Coronary artery (tissue), 2 donors: ENCODE measurements at regions not wholly inside any gene's neighbourhood (a gene's known extent, or its start where the extent isn't known, plus 50 kb on each side); places are given as distances from the start of the nearest gene placed in this dataset.

ENCODE experiments used
- DNase-seq: peaks from one replicate; pipeline ENCODE4 v3.0.0-alpha.2; 2017; ENCODE audit warnings: low spot score
- H3K27ac ChIP-seq, 2 donors: fragments of 200-600 bp; sonication (generic); one replicate each; pipeline ENCODE4 v1.5.1; 2016 to 2019
- H3K4me3 ChIP-seq: fragments of 200-600 bp; sonication (generic); 2 replicates; pipeline ENCODE4 v1.5.1; 2016; ENCODE audit warnings: mild to moderate bottlenecking, moderate library complexity
- CTCF ChIP-seq: fragments of 200-600 bp; sonication (generic); IDR thresholded peaks from one replicate; pipeline ENCODE4 v1.5.1; 2019; ENCODE audit warnings: antibody characterized with exemption

- no peak for DNase-seq
- Histone ChIP-seq H3K4me3 (no peak overlapping the region), H3K27ac (no peak overlapping the region)
- TF ChIP-seq CTCF: no peak
Observed at GRCh38 chr5:58018016-58018415, 441.9 kb downstream of the PLK2 start.

GRCh38 chr5:58016877-58017276 lies 443.0 kb downstream of the PLK2 start:
- TF ChIP-seq CTCF: no peak
- DNase-seq: no peak
- Histone ChIP-seq H3K27ac (no peak overlapping the region), H3K4me3 (no peak overlapping the region)

- DNase-seq: no peak
- TF ChIP-seq CTCF: no peak
- no peak overlapping the region for H3K4me3 ChIP-seq
Observed at GRCh38 chr5:58016358-58016757, 443.5 kb downstream of the PLK2 start.

GRCh38 chr5:58015175-58015574 lies 444.7 kb downstream of the PLK2 start:
- H3K4me3 ChIP-seq: no peak overlapping the region
- no peak for TF ChIP-seq CTCF
- no peak for DNase-seq

More at GRCh38 chr5:58016358-58016757, 443.5 kb downstream of the PLK2 start:
- H3K27ac ChIP-seq: no peak overlapping the region

GRCh38 chr5:58013542-58014258 lies 446.2 kb downstream of the PLK2 start:
- no peak for DNase-seq
- H3K4me3 ChIP-seq: no peak overlapping the region
- TF ChIP-seq CTCF: no peak
- H3K27ac ChIP-seq: no peak overlapping the region

More at GRCh38 chr5:58015175-58015574, 444.7 kb downstream of the PLK2 start:
- no peak overlapping the region for H3K27ac ChIP-seq

GRCh38 chr5:58012801-58013315 lies 447.0 kb downstream of the PLK2 start:
- H3K4me3 ChIP-seq: no peak overlapping the region
- no peak overlapping the region for H3K27ac ChIP-seq
- no peak for TF ChIP-seq CTCF
- DNase-seq: no peak

GRCh38 chr5:58012102-58012501 lies 447.8 kb downstream of the PLK2 start:
- Histone ChIP-seq H3K27ac (no peak overlapping the region), H3K4me3 (no peak overlapping the region)
- no peak for TF ChIP-seq CTCF
- DNase-seq: no peak
